HCT116 (cell line): ENCODE measurements at regions not wholly inside any gene's neighbourhood (a gene's known extent, or its start where the extent isn't known, plus 50 kb on each side); places are given as distances from the start of the nearest gene placed in this dataset.

Experiments
- ATAC-seq: fragments of 200-7000 bp; cut with Tn5 transposase; 2 replicates; pipeline ENCODE4 v1.9.1; 2020; ENCODE audit warnings: mild to moderate bottlenecking, moderate library complexity
- BruUV-seq: library from RNA; stranded (reverse); fragments of 400-500 nt; replicated peaks from 2 replicates; lab custom pipeline; 2021; lab: Mats Ljungman, UMichigan
- CTCF ChIA-PET: fragments of 300-600 bp; sonication (Branson Sonifier 250); formaldehyde crosslinking; loops from one replicate; lab custom pipeline; 2021; ENCODE audit warnings: antibody characterized with exemption; lab: Charles Lee
- POLR2A ChIA-PET: fragments of 300-600, 350-600 bp; sonication (Branson Sonifier 250); formaldehyde crosslinking; loops from one replicate; lab custom pipeline; 2021; ENCODE audit warnings: antibody characterized with exemption; lab: Charles Lee
- RAD21 ChIA-PET, 2 experiments: fragments of 300-600 bp; sonication (Branson Sonifier 250); formaldehyde crosslinking; loops; one replicate each; lab custom pipeline; 2023; ENCODE audit warnings: low total read pairs in 2 of 2; ENCODE audit not compliant: uncharacterized antibody in 2 of 2, unreplicated experiment in 2 of 2, low non-redundant PET in 1 of 2; lab: Charles Lee
- DNase-seq: peaks from one replicate; pipeline ENCODE4 v3.0.0-alpha.2; 2010; ENCODE audit warnings: low read depth, low spot score
- H2AFZ ChIP-seq: fragments of 200-600 bp; shearing (Covaris generic), sonication (generic); 2 replicates; pipeline ENCODE4 v1.6.1; 2017; ENCODE audit warnings: low read depth, mixed run types, mixed read lengths, antibody characterized with exemption, low read length; ENCODE audit not compliant: poor library complexity, severe bottlenecking
- H3K27ac ChIP-seq: 2 replicates; pipeline ENCODE4 v1.5.1; 2012; ENCODE audit warnings: low read depth, low read length
- H3K27me3 ChIP-seq: fragments of 200-600 bp; sonication (generic); 2 replicates; pipeline ENCODE4 v1.6.1; 2016; ENCODE audit warnings: mixed run types, low read length, mixed read lengths; ENCODE audit not compliant: insufficient read depth
- H3K36me3 ChIP-seq, 2 experiments: fragments of 200-500 bp in 1 of 2; fragments of 200-600 bp in 1 of 2; sonication (Bioruptor generic) in 1 of 2; sonication (generic) in 1 of 2; 2 replicates each; pipeline versions ENCODE4 v1.5.1 to v1.6.1; 2014 to 2016; ENCODE audit warnings: low read length in 2 of 2, inconsistent platforms in 1 of 2, mixed read lengths in 1 of 2, mixed run types in 1 of 2; ENCODE audit not compliant: insufficient read depth in 2 of 2, control insufficient read depth in 1 of 2
- H3K4me1 ChIP-seq, 2 experiments: fragments of 200-600 bp in 1 of 2; sonication (generic) in 1 of 2; 2 replicates each; pipeline versions ENCODE4 v1.5.1 to v1.6.1; 2012 to 2017; ENCODE audit warnings: low read length in 2 of 2, inconsistent platforms in 1 of 2, mild to moderate bottlenecking in 1 of 2, mixed read lengths in 1 of 2, mixed run types in 1 of 2, moderate library complexity in 1 of 2; ENCODE audit not compliant: insufficient read depth in 2 of 2, control insufficient read depth in 1 of 2
- H3K4me2 ChIP-seq: fragments of 200-600 bp; sonication (generic); 2 replicates; pipeline ENCODE4 v1.6.1; 2017; ENCODE audit warnings: mixed run types, low read length, mixed read lengths
- H3K4me3 ChIP-seq, 2 experiments: fragments of 200-600 bp in 1 of 2; sonication (generic) in 1 of 2; replicated peaks in 1 of 2; 2 replicates each; pipeline ENCODE4 v1.5.1; 2011 to 2016; ENCODE audit warnings: low read length in 2 of 2, control low read depth in 1 of 2, low read depth in 1 of 2, mild to moderate bottlenecking in 1 of 2, mixed read lengths in 1 of 2, mixed run types in 1 of 2
- H3K79me2 ChIP-seq: fragments of 200-600 bp; sonication (generic); 2 replicates; pipeline ENCODE4 v1.6.1; 2017; ENCODE audit warnings: mild to moderate bottlenecking, mixed run types, low read length, moderate library complexity, mixed read lengths; ENCODE audit not compliant: insufficient read depth
- H3K9ac ChIP-seq: fragments of 200-600 bp; sonication (generic); 2 replicates; pipeline ENCODE4 v1.6.1; 2016; ENCODE audit warnings: low read length, mixed read lengths
- H3K9me2 ChIP-seq: fragments of 200-600 bp; sonication (generic), shearing (Covaris generic); 2 replicates; pipeline ENCODE4 v1.6.1; 2017; ENCODE audit warnings: mixed run types, mild to moderate bottlenecking, moderate library complexity; ENCODE audit not compliant: insufficient read depth
- H3K9me3 ChIP-seq, 2 experiments: fragments of 200-500 bp in 1 of 2; fragments of 200-600 bp in 1 of 2; sonication (Bioruptor generic) in 1 of 2; sonication (generic) in 1 of 2; 2 replicates each; pipeline ENCODE4 v1.6.1; 2014 to 2017; ENCODE audit warnings: low read length in 2 of 2, mixed read lengths in 2 of 2, inconsistent platforms in 1 of 2, low read depth in 1 of 2, mild to moderate bottlenecking in 1 of 2, mixed run types in 1 of 2, moderate library complexity in 1 of 2; ENCODE audit not compliant: control insufficient read depth in 1 of 2, insufficient read depth in 1 of 2
- H4K20me1 ChIP-seq: fragments of 200-600 bp; sonication (generic), shearing (Covaris generic); 2 replicates; pipeline ENCODE4 v1.6.1; 2017; ENCODE audit warnings: mixed run types, mild to moderate bottlenecking, moderate library complexity; ENCODE audit not compliant: insufficient read depth
- ELF1 ChIP-seq: IDR thresholded peaks from 2 replicates; pipeline ENCODE4 v1.6.1; 2012; ENCODE audit warnings: low read depth, borderline replicate concordance
- EZH2 ChIP-seq: fragments of 200-600 bp; sonication (generic); IDR thresholded peaks from 2 replicates; pipeline ENCODE4 v1.6.1; 2017; ENCODE audit warnings: antibody characterized with exemption, mixed run types
- EZH2phosphoT487 ChIP-seq: fragments of 200-600 bp; IDR thresholded peaks from 2 replicates; pipeline ENCODE4 v1.6.1; 2018; ENCODE audit warnings: antibody characterized with exemption, borderline replicate concordance
- RAD21 ChIP-seq: IDR thresholded peaks from 2 replicates; pipeline ENCODE4 v1.6.1; 2012; ENCODE audit warnings: low read depth, mild to moderate bottlenecking
- SIN3A ChIP-seq: IDR thresholded peaks from 2 replicates; pipeline ENCODE4 v1.6.1; 2012; ENCODE audit warnings: low read depth
- SP1 ChIP-seq: IDR thresholded peaks from 2 replicates; pipeline ENCODE4 v1.6.1; 2012; ENCODE audit warnings: low read depth
- SRF ChIP-seq: IDR thresholded peaks from 2 replicates; pipeline ENCODE4 v1.6.1; 2012; ENCODE audit warnings: low read depth
- TCF7L2 ChIP-seq: IDR thresholded peaks from 2 replicates; pipeline ENCODE4 v1.7.0; 2011; ENCODE audit warnings: borderline replicate concordance, inconsistent platforms; ENCODE audit not compliant: insufficient read depth, insufficient read length; ENCODE audit errors: extremely low read depth
- ZNF274 ChIP-seq: fragments of 200-500 bp; sonication (Bioruptor generic); IDR thresholded peaks from 2 replicates; pipeline ENCODE4 v1.6.1; 2014; ENCODE audit warnings: mild to moderate bottlenecking, low read depth, low read length, inconsistent platforms
- intact Hi-C: fragments of 100-400 bp; cut with micrococcal nuclease; formaldehyde crosslinking; loops from 2 replicates; pipeline ENCODE4 v1.10.0; 2022
- TF ChIP-seq, protein P1 (sequence below): IDR thresholded peaks from 2 replicates; pipeline ENCODE4 v1.6.1; 2012
- TF ChIP-seq, protein P2 (sequence below), 3 experiments: fragments of 200-600 bp in 1 of 3; sonication (generic) in 1 of 3; IDR thresholded peaks in 2 of 3; conservative IDR thresholded peaks in 1 of 3; 2 replicates each; pipeline ENCODE4 v1.5.1; 2012 to 2017; ENCODE audit warnings: low read depth in 2 of 3, low read length in 2 of 3, antibody characterized with exemption in 1 of 3, borderline replicate concordance in 1 of 3, control low read depth in 1 of 3, mild to moderate bottlenecking in 1 of 3, mixed read lengths in 1 of 3, mixed run types in 1 of 3, moderate library complexity in 1 of 3; ENCODE audit not compliant: insufficient read depth in 1 of 3
- TF ChIP-seq, protein P3 (sequence below): IDR thresholded peaks from 2 replicates; pipeline ENCODE4 v1.6.1; 2012
- TF ChIP-seq, protein P4 (sequence below): IDR thresholded peaks from 2 replicates; pipeline ENCODE4 v1.6.1; 2011; ENCODE audit warnings: mild to moderate bottlenecking, low read length, moderate library complexity; ENCODE audit not compliant: insufficient replicate concordance; ENCODE audit errors: extremely low read depth

DNA sequence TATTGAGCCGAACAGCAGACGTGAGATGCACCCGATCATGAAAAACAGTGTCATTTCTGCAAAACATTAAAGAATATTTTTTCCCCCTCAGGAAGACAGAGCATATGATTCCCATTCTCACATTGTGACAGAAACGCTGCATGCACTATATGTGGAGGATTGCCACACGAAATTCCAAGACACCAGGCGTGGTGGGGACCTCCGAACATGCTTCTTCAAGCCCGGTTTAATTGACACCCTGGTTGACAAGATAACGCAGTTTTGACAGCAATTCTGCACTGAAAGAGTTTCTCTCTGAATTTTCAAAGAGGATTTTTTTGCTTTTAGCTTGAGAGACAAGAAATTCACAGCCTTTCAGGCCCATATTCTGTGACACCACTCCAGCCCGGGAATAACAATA, 442.8 kb upstream of the NRP1 start:
- Histone ChIP-seq H2AFZ (no peak overlapping the region), H3K27ac (no peak overlapping the region), H3K27me3 (no peaks in the 10 kb centered on the region), H3K4me2 (no peak overlapping the region), H3K4me1 (no peaks in the 10 kb centered on the region), H3K9ac (no peak overlapping the region), H3K4me3 (no peak overlapping the region), H4K20me1 (no peaks in the 10 kb centered on the region), H3K9me2 (no peaks in the 10 kb centered on the region), H3K9me3 (no peaks in the 10 kb centered on the region), H3K79me2 (no peaks in the 10 kb centered on the region), H3K36me3 (no peaks in the 10 kb centered on the region)
- RAD21 ChIA-PET = no interaction called here
- POLR2A ChIA-PET = no interaction called here
- ATAC-seq = no peak
- TF ChIP-seq RAD21 = no peak
- TF ChIP-seq ELF1 = no peak
- TF ChIP-seq, protein P1, sequence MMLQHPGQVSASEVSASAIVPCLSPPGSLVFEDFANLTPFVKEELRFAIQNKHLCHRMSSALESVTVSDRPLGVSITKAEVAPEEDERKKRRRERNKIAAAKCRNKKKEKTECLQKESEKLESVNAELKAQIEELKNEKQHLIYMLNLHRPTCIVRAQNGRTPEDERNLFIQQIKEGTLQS = no peak
- TF ChIP-seq, protein P2, sequence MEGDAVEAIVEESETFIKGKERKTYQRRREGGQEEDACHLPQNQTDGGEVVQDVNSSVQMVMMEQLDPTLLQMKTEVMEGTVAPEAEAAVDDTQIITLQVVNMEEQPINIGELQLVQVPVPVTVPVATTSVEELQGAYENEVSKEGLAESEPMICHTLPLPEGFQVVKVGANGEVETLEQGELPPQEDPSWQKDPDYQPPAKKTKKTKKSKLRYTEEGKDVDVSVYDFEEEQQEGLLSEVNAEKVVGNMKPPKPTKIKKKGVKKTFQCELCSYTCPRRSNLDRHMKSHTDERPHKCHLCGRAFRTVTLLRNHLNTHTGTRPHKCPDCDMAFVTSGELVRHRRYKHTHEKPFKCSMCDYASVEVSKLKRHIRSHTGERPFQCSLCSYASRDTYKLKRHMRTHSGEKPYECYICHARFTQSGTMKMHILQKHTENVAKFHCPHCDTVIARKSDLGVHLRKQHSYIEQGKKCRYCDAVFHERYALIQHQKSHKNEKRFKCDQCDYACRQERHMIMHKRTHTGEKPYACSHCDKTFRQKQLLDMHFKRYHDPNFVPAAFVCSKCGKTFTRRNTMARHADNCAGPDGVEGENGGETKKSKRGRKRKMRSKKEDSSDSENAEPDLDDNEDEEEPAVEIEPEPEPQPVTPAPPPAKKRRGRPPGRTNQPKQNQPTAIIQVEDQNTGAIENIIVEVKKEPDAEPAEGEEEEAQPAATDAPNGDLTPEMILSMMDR (IDR thresholded peaks at IDR 0.05 in 2 of 3, conservative IDR thresholded peaks at IDR 0.05 in 1 of 3; ENCODE audit: borderline replicate concordance in 1 of 3, insufficient read depth in 1 of 3, low read depth in 2 of 3, low read length in 2 of 3) = no peak
- TF ChIP-seq SP1 = no peak
- TF ChIP-seq, protein P3, sequence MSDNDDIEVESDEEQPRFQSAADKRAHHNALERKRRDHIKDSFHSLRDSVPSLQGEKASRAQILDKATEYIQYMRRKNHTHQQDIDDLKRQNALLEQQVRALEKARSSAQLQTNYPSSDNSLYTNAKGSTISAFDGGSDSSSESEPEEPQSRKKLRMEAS = no peak
- TF ChIP-seq, protein P4, sequence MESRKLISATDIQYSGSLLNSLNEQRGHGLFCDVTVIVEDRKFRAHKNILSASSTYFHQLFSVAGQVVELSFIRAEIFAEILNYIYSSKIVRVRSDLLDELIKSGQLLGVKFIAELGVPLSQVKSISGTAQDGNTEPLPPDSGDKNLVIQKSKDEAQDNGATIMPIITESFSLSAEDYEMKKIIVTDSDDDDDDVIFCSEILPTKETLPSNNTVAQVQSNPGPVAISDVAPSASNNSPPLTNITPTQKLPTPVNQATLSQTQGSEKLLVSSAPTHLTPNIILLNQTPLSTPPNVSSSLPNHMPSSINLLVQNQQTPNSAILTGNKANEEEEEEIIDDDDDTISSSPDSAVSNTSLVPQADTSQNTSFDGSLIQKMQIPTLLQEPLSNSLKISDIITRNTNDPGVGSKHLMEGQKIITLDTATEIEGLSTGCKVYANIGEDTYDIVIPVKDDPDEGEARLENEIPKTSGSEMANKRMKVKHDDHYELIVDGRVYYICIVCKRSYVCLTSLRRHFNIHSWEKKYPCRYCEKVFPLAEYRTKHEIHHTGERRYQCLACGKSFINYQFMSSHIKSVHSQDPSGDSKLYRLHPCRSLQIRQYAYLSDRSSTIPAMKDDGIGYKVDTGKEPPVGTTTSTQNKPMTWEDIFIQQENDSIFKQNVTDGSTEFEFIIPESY = no peak
- no peak for TF ChIP-seq SIN3A
- TF ChIP-seq EZH2phosphoT487 = no peak
- no peak for TF ChIP-seq SRF
- no peak for TF ChIP-seq TCF7L2
- no peak for TF ChIP-seq EZH2
- TF ChIP-seq ZNF274 = no peak
- no TSS peak for BruUV-seq
- DNase-seq = no peak
- intact Hi-C loops = no loop called here
- CTCF ChIA-PET = no interaction called here
